ENCODE measurements at regions not wholly inside any gene's neighbourhood (a gene's known extent, or its start where the extent isn't known, plus 50 kb on each side); places are given as distances from the start of the nearest gene placed in this dataset.

DNA sequence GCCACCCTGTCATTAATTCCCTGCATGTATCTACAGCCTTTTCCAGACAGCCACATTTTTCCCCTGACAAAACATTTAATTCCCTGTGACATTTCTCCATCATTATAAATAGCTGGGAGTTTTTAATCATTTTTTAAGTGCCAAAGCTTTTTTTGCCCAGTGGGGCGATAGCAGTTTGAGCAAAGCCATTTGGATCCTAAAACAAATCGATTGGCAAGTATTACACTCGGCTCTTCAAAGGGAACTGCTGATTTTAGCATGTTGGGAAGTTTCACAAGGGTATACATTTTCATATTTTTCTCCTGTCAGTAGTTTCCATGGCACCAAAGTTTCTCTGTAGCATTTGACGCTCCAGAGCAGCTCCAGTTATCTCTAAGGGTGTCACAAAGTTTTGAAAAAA, 210.8 kb downstream of the HIPK3 start:
- no peak for TF ChIP-seq EZH2phosphoT487 (IDR thresholded peaks at IDR 0.05; ENCODE audit: borderline replicate concordance, low read length)
- TF ChIP-seq, protein P1, sequence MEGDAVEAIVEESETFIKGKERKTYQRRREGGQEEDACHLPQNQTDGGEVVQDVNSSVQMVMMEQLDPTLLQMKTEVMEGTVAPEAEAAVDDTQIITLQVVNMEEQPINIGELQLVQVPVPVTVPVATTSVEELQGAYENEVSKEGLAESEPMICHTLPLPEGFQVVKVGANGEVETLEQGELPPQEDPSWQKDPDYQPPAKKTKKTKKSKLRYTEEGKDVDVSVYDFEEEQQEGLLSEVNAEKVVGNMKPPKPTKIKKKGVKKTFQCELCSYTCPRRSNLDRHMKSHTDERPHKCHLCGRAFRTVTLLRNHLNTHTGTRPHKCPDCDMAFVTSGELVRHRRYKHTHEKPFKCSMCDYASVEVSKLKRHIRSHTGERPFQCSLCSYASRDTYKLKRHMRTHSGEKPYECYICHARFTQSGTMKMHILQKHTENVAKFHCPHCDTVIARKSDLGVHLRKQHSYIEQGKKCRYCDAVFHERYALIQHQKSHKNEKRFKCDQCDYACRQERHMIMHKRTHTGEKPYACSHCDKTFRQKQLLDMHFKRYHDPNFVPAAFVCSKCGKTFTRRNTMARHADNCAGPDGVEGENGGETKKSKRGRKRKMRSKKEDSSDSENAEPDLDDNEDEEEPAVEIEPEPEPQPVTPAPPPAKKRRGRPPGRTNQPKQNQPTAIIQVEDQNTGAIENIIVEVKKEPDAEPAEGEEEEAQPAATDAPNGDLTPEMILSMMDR (conservative IDR thresholded peaks at IDR 0.05; ENCODE audit: low read depth, low read length) = no peak

Data from PC-3 (cell line).